NCI-H2107 (cell line): ENCODE measurements at regions not wholly inside any gene's neighbourhood (a gene's known extent, or its start where the extent isn't known, plus 50 kb on each side); places are given as distances from the start of the nearest gene placed in this dataset.

Experiments
- DNase-seq: peaks from one replicate; lab custom pipeline; 2025; lab: John Stamatoyannopoulos, UW

GRCh38 chr5:18967637-18968036, 1020.4 kb downstream of the CDH18 start:
- no peak for DNase-seq

- no peak for DNase-seq
Measured at GRCh38 chr5:18968966-18969365, 1019.0 kb downstream of the CDH18 start.

DNA sequence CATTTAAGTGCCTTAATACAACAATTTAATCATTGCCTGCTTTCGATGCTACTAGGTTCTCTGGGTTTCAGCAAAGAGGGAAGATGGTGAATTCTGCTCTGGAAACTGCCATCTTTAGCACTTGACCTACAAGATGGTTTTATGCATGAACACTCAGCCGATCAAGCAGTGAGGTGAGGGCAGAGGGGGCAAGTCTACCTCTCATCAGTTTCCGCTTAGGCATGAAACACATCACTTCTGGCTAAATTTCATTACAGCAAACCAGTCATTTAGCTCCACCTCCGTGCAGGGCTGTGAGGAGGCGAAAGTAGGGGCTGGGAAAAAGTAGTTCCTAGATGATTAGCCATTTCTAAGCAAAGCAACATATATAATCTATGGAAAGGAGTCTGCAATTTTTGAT, 1018.0 kb downstream of the CDH18 start:
- DNase-seq: no peak

DNA sequence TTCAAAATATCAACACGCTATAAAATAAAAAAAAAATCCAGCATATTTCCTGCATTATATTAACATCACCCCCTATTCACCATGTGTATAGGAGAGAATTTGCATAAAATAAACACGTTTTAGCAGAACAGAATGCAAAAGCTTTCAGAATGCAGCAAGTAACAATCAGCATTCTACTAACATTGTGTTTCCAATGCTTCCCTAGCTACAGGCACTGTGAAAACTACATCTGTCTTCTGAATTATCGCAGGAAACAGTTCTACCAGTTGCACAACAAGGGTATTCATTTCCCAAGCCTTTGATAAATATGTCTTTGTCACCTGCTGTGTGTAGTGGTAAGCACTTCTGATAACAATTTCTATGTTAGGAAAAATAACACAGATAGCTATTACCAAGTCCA, 1015.8 kb downstream of the CDH18 start:
- DNase-seq: no peak

GRCh38 chr5:18975624-18976023, 1012.4 kb downstream of the CDH18 start:
- DNase-seq: no peak

GRCh38 chr5:18977880-18978279, 1010.1 kb downstream of the CDH18 start:
- DNase-seq: no peak

DNA sequence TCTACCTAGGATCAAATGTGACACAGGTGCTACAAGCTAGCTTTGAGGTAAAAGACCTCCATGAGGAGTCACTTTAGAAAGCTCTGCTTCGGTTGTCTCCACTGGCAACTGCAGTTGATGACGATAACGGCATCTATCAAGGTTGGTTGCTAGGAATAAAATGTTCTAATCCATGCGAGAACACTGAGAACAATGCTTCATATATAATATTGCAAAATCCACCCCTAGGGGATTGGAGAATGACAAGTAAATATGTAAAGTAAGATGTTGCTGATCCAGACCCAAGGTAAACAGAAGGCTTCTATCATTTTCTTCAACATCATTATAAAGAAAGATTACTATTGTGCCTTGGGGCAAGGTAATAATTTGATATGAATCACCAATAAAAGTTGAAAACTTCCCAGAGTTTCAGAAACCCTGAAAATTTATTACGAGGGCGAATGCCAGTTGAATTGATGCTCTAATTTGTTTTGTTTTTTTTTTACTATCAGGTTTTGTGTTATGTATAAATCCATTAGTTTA, 1003.4 kb downstream of the CDH18 start:
- no peak for DNase-seq

DNA sequence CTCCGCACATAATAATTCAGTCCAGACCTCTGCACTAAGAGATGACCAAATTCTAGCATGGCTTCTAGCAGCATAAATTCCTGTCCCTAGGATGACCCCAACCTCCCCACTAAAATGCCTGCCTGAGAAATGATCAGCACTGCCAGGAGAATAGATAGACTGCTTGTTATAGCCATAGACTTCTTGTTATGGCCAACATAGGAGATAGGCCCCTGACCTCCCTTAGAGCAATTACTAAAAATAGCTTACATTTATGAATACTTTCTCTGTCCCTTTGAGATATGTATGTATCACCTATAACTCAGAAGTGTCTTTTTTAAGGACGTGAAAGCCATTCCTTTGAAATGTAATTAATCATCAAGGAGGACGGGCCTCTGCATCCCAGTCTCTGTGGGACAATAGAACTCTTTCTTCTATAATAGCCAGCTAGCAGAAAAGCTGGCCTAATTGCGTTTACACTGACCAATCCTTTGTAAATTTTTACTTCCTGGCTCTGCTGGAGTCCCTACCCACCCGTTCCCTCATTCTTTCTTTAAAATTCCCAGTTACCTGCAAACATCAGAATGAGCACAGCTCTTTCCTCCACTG, 1002.7 kb downstream of the CDH18 start:
- DNase-seq: no peak

- no peak for DNase-seq
Measured at GRCh38 chr5:18987101-18987500, 1000.9 kb downstream of the CDH18 start.

DNA sequence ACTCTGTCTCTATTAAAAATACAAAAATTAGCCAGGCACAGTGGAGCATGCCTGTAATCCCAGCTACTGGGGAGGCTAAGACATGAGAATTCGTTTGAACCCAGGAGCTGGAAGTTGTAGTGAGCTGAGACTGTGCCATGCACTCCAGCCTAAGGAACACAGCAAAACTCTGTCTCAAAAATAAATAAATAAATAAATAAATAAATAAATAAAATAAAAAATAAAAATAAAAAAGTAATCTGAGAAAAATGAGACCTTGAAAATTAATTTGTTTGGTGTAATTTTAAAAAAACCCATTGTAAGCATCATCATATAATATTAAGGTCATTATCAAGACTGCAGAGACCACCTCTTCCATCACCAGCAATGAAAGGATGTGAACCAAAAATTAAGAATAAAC, 997.1 kb downstream of the CDH18 start:
- DNase-seq: no peak

DNA sequence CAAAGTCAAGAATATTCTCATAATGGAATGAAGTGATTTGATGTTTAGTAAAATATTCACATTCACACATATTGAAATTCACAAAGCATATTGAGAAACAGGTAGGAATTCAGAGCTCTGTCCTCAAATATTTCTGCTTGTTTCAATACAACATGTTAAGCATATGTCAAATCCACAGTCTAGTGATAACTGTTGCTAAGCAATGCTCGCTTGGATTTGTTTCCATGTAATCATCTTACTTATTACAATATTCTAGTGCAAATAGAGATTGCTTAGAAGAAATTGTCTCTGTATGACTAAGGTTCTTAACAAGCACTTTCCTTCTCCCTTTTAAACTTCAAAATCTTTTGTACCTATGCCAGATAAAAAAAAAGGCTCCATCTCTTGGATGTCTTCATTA, 995.7 kb downstream of the CDH18 start:
- no peak for DNase-seq

DNA sequence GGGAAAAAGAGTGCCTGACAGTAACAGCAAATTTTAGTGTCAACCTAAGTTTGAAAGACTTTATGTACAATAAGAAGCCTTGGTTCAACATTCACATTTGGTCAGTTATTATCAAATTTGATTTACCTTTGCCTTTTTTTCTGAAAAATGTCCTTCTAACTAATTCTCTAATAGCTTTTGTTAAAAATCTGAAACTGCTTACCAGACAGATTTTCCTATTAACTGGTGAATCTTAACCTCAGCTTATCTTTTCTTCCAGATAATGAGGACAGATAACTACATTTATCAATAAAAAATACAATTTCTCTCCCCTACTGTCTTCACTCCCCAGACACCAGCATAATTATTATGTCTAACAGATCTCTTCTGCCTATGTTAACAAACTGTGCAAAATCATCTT, 988.5 kb downstream of the CDH18 start:
- DNase-seq: no peak

DNA sequence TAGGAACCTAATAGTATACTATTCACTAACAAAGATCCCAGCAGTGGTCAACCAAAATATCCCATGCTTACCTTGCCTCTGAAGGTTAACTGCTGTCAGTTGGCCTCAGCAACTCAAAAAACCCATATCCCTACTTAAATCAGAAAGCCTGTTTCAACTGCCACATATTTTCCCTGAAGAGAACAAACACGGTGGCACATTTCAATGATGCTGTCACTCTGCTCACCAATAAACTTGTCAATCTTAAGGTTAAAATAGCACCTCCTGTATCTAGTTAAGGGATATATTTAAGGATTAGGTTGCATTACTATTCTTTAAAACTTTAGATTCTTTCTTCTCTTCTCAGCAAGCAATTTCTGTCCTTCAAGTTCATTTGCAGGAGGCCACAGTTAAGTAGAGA, 986.9 kb downstream of the CDH18 start:
- DNase-seq: no peak

- no peak for DNase-seq
Measured at GRCh38 chr5:19001539-19001938, 986.5 kb downstream of the CDH18 start.

DNA sequence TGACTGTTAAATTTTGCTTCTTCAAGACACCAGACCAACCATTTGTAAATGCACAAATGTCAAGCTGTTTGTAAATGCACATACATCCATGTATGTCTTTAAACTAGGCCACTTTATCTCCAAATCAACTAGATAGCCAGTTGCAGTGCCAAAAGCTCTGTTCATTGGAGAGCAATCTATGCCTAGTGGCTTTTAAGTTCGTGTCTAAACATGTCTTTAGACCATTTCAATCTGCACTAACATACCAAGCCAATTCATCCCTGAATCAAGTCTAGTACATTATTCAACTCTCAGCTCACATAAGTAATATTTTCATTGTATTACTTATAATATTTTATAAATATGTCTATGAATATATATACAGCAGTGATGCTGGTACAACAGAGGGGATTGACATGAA, 985.9 kb downstream of the CDH18 start:
- no peak for DNase-seq

- DNase-seq: no peak
Measured at GRCh38 chr5:19018822-19019221, 969.2 kb downstream of the CDH18 start.

DNA sequence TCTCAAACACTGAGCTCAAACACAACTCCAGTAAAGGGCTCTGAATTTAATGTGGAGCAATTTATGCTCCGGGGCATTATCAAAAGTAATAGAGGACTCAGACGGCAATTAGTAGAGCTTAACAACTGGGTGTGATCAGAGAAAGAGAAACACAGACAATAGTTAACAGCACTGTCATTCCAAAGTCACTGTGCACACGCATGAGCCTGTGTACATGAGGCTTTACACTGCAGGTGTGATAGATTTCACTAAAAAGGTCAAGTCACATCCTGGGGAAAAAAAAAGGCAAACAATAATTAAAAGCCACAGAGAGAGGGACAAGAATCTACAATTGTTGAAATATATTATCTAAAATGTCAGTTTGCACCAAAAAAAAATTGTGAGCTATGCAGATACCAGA, 956.5 kb downstream of the CDH18 start:
- no peak for DNase-seq

DNA sequence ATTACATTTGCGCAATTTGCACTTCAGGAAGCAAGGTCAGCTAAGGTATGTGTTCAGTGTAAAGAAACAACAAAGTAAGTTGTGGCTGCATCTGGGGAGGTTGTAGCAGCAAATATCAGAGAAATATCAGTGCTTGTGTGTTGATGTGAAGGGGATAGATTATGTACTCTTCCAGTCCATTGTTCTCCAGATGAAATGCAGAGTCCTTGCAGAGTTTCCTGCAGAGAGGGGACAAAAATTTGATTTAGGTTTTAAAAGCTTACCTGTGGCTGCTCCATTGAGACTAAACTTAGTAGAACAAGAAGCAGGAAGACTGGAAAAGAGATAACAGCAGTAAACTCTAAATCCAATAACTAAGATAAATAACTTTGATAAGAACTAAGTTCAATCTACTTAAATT, 952.2 kb downstream of the CDH18 start:
- DNase-seq: no peak

DNA sequence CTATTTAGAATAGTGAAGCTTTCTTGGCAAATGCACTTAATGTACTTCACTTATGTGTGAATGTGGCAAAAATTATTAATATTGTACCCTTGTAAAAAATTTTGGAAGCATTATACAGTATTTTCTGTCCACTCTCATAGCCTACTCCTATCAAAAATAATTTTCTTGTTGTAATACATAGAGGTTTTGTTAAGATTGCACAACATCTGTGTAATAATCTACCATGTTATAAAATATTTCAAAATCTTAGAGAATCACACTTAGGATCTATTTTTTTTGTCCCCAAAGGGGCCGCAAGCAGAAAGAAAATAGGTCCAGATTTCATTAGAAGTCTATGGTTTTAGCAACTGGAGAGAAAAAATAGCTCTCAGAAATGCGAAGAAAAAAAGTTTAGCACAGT, 945.9 kb downstream of the CDH18 start:
- no peak for DNase-seq

- no peak for DNase-seq
Measured at GRCh38 chr5:19044311-19044710, 943.7 kb downstream of the CDH18 start.

- no peak for DNase-seq
Measured at GRCh38 chr5:19044931-19045695, 942.9 kb downstream of the CDH18 start.

DNA sequence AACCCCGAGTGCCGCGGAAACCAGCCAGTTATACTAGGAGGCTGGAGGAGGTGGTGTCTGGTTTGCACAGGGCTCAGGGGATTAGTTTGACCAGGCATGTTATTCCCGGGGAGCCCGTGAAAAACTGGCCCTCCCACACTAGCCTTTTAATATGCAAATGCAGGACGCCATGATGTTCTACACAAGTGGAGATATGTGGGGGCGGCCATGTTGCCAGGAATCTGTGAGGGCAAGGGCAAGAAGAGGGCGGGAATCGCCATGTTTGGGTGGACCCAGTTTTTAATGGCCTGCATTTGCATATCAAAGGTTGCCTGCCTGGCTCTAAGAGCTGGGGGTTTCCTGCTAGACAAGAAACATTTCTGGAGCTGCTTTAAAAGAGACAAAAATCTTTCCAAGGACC, 940.7 kb downstream of the CDH18 start:
- DNase-seq: no peak

- no peak for DNase-seq
Measured at GRCh38 chr5:19048726-19049125, 939.3 kb downstream of the CDH18 start.

GRCh38 chr5:19058216-19058615, 929.8 kb downstream of the CDH18 start:
- no peak for DNase-seq
